Stimulated activated memory B cell treated with anti-CD40 and anti-IgM and Interleukin-4, amounts not matched to agents 10 μg/mL and 1 μg/mL and 100 μg/mL, for 72 hours (primary cell): ENCODE measurements at regions not wholly inside any gene's neighbourhood (a gene's known extent, or its start where the extent isn't known, plus 50 kb on each side); places are given as distances from the start of the nearest gene placed in this dataset.

ENCODE experiments used
- ATAC-seq: fragments of 150-1000 bp; cut with Tn5 transposase; 2 replicates; pipeline ENCODE4 v1.10.0; 2021
- H3K27ac Mint-ChIP-seq: one replicate; pipeline ENCODE4 v1.8.0; 2022; ENCODE audit warnings: mild to moderate bottlenecking, mixed read lengths
- H3K27me3 Mint-ChIP-seq: one replicate; pipeline ENCODE4 v1.8.0; 2022; ENCODE audit warnings: mixed read lengths
- H3K36me3 Mint-ChIP-seq: one replicate; pipeline ENCODE4 v1.8.0; 2022; ENCODE audit warnings: mixed read lengths
- H3K4me1 Mint-ChIP-seq: one replicate; pipeline ENCODE4 v1.8.0; 2022; ENCODE audit warnings: mixed read lengths
- H3K4me3 Mint-ChIP-seq: one replicate; pipeline ENCODE4 v1.8.0; 2022; ENCODE audit warnings: mild to moderate bottlenecking, moderate library complexity, mixed read lengths
- H3K9me3 Mint-ChIP-seq: one replicate; pipeline ENCODE4 v1.8.0; 2022; ENCODE audit warnings: mixed read lengths

DNA sequence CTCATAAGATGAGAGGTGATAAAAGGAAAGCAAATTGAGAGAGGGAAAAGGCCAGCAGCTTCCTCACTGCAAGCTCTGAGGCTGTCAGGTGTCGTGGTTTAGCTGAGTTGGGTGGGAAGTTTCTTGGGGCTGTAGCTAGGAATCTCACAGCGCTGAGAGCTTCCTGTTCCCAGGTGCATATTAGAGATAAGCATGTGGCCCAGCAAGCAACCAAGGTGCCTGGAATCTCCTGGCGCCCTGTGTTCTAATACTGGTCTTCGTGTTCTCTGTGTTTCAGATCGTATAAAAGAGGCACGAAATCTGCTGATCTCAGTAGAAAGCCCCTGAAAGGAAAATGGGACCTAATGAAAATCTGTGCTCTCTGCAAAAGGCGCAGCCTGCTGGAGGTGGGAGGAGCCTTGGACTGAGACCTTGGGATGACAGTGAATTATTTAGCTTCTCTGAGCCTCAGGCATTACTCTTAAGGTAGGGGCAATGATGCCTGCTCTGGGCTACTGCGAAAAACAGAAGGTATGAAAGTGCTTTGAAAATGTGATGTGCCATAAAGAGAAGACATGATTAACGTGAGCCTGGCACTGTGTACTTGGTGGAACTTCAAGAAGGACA, 499.9 kb downstream of the TBL1XR1 start:
- Mint-ChIP-seq H3K4me1 (no peaks in the 10 kb centered on the region), H3K4me3 (no peak overlapping the region), H3K9me3 (no peaks in the 10 kb centered on the region), H3K27me3 (no peaks in the 10 kb centered on the region), H3K36me3 (no peaks in the 10 kb centered on the region), H3K27ac (no peak overlapping the region)
- ATAC-seq, result no peak

DNA sequence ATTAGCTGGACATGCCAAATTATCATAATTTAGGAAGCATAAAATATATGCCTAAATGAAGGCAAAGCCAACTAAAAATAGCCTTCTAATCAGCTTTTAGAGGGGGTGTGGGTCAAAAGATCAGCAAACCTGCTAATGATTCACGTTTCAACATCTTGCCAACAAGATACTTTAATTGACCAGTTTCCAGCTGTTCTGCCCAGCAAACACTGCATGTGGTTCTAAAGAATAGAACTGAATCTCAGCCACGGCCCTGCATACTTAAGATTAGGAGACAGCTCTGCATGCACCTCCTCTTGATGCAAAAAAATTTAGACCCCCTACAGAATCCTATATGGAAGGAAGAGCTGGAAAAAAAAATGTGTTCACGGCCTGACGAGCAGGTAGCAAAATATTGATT, 500.5 kb downstream of the TBL1XR1 start:
- H3K9me3 Mint-ChIP-seq, result no peaks in the 10 kb centered on the region

DNA sequence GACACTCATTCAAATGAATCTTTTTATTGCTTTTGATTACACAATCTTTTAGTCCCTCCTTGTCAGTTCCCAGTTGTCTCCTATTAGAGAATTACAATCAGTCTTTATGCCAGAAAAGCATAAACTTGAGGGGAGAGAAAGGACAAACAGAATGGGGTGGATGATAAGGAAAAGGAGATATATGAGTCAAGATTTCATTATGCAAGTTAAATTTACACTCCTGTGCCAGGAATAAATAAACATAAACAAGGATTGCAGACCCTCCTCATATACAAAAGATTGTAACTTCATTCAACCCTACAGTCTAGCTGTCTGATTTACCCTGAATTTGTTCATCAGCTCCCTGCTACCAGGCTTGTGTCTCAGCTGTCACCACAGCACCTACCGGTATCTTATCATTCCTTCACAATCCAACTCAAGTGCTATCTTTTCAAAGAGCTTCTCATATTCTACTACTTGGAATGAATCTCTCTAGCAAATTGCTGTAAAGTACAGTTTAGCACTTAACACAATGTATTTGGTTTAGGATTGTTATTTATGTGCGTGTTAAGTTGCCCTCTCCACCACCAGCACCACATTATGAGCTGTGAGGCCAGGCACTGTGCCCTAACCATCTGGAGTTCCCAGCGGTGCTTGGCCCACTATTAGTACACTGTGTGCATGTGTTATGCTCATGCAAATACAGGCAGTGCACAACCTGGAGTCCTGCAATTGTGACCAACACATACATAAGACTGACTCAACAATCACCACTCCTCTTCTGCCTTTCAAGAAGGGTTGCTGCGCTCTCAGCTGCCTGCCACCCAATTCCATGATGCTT, 504.1 kb downstream of the TBL1XR1 start:
- H3K36me3 Mint-ChIP-seq, result no peaks in the 10 kb centered on the region
- H3K27me3 Mint-ChIP-seq, result no peaks in the 10 kb centered on the region
- H3K27ac Mint-ChIP-seq, result no peak overlapping the region
- H3K9me3 Mint-ChIP-seq, result no peaks in the 10 kb centered on the region
- no peaks in the 10 kb centered on the region for H3K4me1 Mint-ChIP-seq
- no peak for ATAC-seq
- H3K4me3 Mint-ChIP-seq, result no peak overlapping the region

More for the DNA sequence above, 500.5 kb downstream of the TBL1XR1 start:
- Mint-ChIP-seq H3K4me3 (no peak overlapping the region), H3K27ac (no peak overlapping the region), H3K36me3 (no peaks in the 10 kb centered on the region), H3K4me1 (no peaks in the 10 kb centered on the region), H3K27me3 (no peaks in the 10 kb centered on the region)
- no peak for ATAC-seq

DNA sequence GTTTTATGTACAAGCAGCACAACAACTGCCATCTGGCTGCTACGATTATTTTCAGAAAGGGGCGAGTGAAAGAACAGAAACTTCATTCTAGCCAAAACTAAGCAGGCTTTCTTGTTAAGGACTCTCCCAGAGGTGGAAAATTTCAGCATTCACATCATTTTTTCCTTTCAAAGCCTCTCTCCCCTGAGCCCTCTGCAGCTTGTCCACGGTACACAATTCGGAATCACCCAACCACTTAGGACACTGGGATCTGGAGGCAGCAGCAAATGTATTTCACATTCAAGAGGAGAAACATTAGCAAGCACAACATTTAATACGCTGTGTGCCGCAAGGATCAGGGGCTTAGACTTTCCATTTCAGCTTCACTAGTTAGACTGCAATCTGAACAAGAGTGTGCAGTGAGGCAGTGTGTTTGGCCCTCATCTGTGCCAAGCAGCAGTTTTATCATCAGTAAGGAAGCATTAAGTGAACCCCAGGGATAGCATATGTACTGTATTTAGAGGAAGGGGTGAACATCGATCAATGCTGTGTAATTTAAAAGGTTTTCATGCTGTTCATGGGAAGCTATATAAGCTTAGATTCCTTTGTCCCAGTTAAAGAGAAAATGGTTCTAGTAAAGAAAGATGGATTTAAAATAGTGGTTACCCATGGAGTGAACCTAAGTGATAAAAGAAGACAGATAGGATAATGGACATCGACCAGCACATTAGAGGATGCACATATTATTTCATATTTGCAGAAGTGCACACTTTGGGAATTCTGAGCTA, 504.9 kb downstream of the TBL1XR1 start:
- Mint-ChIP-seq H3K27me3 (no peaks in the 10 kb centered on the region), H3K27ac (no peak overlapping the region), H3K4me3 (no peak overlapping the region), H3K9me3 (no peaks in the 10 kb centered on the region), H3K36me3 (no peaks in the 10 kb centered on the region), H3K4me1 (no peaks in the 10 kb centered on the region)
- ATAC-seq, result no peak

DNA sequence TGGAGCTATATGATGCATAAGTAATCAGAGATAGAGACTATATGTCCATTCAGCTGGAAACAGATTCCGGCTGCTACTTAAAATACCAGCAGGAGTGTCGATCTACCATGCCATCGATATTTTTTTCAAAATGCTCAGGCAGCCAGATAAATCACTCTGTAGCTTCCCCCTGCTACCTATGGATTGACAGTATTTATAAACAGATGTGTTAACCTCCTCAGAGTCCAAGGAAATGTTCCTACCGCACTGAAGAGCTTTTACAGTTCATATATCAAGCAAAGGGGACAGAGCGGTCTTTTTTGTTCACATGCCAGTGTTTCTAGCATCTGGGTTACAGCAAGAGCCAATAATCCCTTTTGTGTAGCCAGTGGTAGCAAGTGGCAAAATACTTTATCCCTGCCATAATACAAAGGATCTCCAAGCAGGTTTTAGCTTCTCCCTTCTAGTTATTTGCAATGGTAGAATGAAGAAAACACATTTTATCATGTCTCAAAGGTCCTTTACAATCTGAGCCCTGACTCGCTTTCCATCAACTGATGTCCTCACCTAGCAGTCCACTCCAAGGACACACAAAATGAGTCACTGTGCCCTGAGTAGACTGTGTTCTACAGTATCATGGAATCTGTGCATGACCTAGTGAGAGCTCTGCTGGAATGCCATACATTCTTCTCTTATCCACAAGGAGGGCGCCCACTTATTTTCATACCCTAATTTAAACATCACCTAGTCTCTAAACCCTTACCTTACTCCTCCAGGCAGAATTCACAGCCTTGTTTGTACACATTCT, 507.0 kb downstream of the TBL1XR1 start:
- ATAC-seq, result no peak
- H3K27me3 Mint-ChIP-seq, result no peaks in the 10 kb centered on the region
- H3K27ac Mint-ChIP-seq, result no peak overlapping the region
- no peaks in the 10 kb centered on the region for H3K4me1 Mint-ChIP-seq
- no peak overlapping the region for H3K4me3 Mint-ChIP-seq
- no peaks in the 10 kb centered on the region for H3K36me3 Mint-ChIP-seq
- H3K9me3 Mint-ChIP-seq, result peaks cover 5% of the 10 kb centered on the region

DNA sequence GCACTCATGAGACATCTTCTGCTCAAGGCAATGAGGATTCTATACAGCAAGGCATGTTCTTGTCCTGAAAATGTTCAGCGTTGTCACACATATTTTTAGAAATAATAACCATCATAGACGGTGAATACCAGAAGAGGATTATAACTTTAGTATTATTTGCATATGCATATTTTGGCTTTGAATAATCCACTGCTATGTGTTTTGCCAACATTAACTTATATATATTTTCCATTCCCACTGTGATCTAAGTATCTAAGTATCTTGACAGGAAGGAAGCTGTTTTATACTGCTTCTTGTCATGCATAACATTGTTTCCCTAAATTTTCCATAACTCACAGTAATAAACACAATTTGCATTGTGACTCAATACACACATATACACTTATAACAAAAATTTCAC, 509.5 kb downstream of the TBL1XR1 start:
- Mint-ChIP-seq H3K4me3 (no peak overlapping the region), H3K9me3 (peaks cover 12% of the 10 kb centered on the region), H3K27ac (no peak overlapping the region), H3K27me3 (no peaks in the 10 kb centered on the region), H3K36me3 (no peaks in the 10 kb centered on the region), H3K4me1 (no peaks in the 10 kb centered on the region)
- ATAC-seq, result no peak

DNA sequence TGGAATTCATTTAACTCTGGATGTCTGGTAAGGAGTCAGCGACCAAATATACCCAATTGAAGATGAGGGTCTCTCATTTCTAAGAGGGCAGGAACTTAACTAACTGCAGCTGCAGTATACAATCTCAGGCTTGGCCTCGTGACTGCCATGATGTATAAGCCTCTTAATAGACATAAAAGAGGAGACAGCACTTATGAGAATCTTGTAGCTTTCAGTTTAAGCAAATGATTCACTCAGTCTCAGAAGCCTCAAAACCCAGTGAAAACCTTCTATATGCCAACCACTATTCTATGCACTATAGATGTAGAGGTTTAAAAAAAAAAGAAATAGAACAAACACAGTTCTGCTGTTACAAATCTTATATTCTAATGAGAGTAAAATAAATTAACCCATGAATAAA, 513.9 kb downstream of the TBL1XR1 start:
- Mint-ChIP-seq H3K27me3 (no peaks in the 10 kb centered on the region), H3K9me3 (peaks cover 22% of the 10 kb centered on the region), H3K4me3 (no peak overlapping the region)

DNA sequence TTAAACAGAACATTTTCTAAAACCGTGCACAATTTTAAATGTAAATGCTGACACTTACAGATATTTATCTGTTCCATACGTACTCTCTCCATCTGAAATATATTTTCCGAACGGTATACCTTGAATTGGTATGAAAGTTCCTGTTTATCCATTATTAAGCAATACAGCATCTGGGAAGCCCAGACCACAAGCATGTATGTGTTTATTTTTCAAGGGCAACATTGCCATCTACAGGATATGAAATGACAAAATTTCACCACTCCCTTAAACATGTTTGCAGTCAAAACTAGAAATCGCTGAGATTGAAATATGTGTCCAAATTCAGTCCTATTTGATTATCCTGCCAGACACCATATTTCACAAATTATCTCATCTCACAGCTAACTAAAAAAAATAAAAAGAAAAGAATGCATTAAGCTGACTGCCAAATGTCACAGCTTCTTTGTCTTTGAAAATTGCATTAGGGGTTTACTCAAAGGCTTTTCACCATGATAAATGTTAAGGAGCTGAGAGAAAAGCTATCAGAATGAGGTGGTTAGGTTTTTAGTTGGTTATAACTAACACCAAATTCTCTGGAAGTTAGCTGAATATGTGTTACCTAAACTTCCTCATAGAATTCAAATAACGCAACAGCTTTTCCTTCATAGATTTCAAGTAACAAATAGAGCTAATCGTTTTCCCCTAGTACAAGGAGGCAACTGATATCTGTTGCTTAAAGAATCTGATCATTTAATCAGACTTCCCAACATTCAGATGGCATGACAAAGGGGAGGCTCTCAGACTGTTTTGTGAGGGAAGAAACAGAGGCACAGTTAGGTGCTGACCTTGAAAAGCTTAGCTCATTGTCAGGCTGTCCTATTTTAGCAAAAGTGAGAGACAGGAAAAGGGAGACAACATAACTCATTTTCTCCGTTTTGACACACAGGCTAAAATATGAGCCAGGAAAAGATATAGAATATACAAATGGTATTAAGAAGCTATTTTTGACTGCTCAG, 533.1 kb downstream of the TBL1XR1 start:
- Mint-ChIP-seq H3K27me3 (no peaks in the 10 kb centered on the region), H3K27ac (no peak overlapping the region), H3K9me3 (peaks cover 5% of the 10 kb centered on the region), H3K4me1 (no peaks in the 10 kb centered on the region), H3K4me3 (no peak overlapping the region), H3K36me3 (no peaks in the 10 kb centered on the region)
- no peak for ATAC-seq

More for the DNA sequence above, 513.9 kb downstream of the TBL1XR1 start:
- Mint-ChIP-seq H3K27ac (no peak overlapping the region), H3K36me3 (no peaks in the 10 kb centered on the region), H3K4me1 (no peaks in the 10 kb centered on the region)
- no peak for ATAC-seq

DNA sequence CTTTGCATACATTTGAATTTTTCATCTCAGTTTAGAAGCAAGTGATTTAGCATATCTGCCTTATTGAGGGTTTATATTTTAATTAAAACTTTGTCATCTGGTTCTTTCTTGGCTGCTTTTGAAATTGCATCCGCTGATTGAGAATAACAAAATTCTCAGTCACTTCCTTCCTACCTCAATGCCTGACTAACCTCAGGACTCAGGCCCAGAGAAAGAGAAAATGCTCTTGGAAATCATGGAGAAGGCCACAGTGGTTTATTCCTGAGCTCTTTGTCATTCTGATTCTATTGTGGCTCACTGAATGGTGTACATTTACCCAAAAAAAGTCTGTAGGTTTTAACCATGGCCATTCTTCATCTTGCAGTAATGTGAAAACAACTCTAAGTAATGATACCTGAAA, 533.9 kb downstream of the TBL1XR1 start:
- peaks cover 2% of the 10 kb centered on the region for H3K9me3 Mint-ChIP-seq
- ATAC-seq, result no peak
- H3K4me1 Mint-ChIP-seq, result no peaks in the 10 kb centered on the region
- H3K4me3 Mint-ChIP-seq, result no peak overlapping the region
- no peaks in the 10 kb centered on the region for H3K27me3 Mint-ChIP-seq
- H3K27ac Mint-ChIP-seq, result no peak overlapping the region
- H3K36me3 Mint-ChIP-seq, result no peaks in the 10 kb centered on the region

DNA sequence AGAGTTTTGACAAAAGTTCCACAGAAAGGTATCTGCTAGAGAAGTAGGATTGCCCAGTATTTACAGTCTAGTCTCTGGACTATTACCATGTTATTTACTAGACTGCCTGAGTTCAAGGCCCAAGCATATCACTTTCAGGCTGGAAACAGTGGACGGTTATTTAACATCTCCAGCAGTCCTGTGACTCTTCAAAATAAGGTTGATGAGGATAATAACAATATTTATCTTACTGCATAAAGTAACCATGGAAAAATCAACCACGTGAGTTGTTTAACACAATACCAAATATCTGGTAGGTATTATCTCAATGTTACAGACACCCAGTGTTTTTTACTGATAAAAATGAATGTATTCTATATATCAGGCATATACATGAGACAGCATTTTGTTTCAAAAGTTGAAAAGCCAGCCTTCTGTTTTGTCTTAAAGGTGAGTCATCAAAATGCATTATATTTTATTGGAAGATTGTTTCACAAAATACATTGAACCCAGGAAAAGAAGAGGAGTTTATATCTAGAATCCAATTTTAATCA, 535.8 kb downstream of the TBL1XR1 start:
- Mint-ChIP-seq H3K4me3 (no peak overlapping the region), H3K9me3 (no peaks in the 10 kb centered on the region), H3K4me1 (no peaks in the 10 kb centered on the region), H3K27me3 (no peaks in the 10 kb centered on the region), H3K27ac (no peak overlapping the region), H3K36me3 (no peaks in the 10 kb centered on the region)
- ATAC-seq, result no peak

DNA sequence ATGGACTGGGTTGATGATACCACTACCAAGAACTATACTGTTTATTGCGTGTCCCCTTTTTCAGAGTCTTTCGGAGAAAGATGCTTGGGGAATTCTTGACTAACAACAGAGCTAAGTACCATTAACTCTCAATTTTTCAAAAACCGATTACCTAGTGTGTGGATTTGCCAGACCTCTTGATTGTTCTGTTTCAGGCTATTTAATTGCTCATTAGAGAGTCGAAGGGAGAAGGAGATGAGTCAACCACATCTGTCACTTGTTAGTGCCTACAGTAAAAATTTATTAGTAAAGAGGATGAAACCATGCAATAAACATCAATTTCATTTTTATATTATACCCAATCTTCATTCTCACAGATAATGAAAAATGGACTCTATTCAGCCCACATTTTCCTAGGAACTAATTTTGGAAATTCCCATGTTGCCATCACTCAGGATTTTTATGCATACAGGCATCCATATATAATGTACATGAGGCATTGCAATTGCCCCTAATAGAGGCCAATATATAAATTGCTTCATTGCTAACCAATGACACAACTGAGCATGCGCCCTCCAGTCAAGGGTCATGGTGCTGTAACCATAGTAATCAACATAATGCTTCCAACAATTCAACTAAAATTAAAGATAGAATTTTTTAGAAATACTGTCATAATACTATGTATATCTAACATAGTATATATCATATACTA, 541.7 kb downstream of the TBL1XR1 start:
- no peaks in the 10 kb centered on the region for H3K27me3 Mint-ChIP-seq
- H3K4me1 Mint-ChIP-seq, result no peaks in the 10 kb centered on the region
- H3K27ac Mint-ChIP-seq, result no peak overlapping the region
- no peaks in the 10 kb centered on the region for H3K36me3 Mint-ChIP-seq
- no peak for ATAC-seq
- no peak overlapping the region for H3K4me3 Mint-ChIP-seq
- H3K9me3 Mint-ChIP-seq, result no peaks in the 10 kb centered on the region

DNA sequence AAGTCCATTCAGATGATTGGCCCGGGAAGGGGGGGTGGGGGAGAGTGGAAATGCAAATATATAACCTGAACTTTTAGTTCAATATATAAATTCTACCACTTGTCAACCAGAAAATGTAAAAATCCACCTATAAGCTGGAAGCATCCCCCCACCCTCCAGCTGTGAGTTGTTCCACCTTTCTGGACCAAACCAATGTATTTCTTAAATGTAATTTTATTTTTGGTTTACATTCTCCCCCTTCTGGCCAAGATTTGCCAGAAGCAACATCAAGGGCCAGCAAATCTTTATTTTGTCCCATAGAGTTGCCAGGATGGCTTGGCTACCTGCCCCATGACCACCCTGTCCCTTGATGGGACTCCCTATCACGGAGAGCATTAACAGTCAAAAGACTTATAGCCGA, 545.7 kb downstream of the TBL1XR1 start:
- no peak overlapping the region for H3K4me3 Mint-ChIP-seq
- H3K27me3 Mint-ChIP-seq, result no peaks in the 10 kb centered on the region
- no peaks in the 10 kb centered on the region for H3K4me1 Mint-ChIP-seq

DNA sequence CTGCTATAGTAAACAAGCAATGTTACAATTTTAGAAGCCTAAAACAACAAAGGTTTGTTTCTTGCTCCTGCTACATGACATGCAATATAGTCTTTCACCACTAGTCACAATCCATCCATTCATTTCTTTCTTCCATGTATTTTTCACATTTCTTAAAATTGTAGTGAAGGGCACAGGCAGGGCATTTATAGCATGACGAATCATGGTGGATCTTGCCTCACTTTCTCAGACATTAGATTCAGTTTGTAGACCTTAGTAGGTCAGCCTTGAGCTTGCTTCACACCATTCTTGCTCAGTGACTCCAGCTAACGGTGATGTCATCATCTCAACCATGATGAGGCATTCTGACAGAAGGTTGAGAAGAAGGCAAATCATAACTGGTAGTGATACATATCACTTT, 546.8 kb downstream of the TBL1XR1 start:
- no peaks in the 10 kb centered on the region for H3K36me3 Mint-ChIP-seq
- no peak overlapping the region for H3K27ac Mint-ChIP-seq
- no peak overlapping the region for H3K4me3 Mint-ChIP-seq
- no peak for ATAC-seq
- H3K9me3 Mint-ChIP-seq, result peaks cover 3% of the 10 kb centered on the region
- H3K27me3 Mint-ChIP-seq, result no peaks in the 10 kb centered on the region
- H3K4me1 Mint-ChIP-seq, result no peaks in the 10 kb centered on the region

More for the DNA sequence above, 545.7 kb downstream of the TBL1XR1 start:
- Mint-ChIP-seq H3K36me3 (no peaks in the 10 kb centered on the region), H3K9me3 (peaks cover 3% of the 10 kb centered on the region), H3K27ac (no peak overlapping the region)
- ATAC-seq, result no peak
